ENCODE measurements at regions not wholly inside any gene's neighbourhood (a gene's known extent, or its start where the extent isn't known, plus 50 kb on each side); places are given as distances from the start of the nearest gene placed in this dataset.
"Not testable (repeated sequence)": the region's sequence is repeated elsewhere in the genome, so short reads cannot be mapped to it uniquely, and the experiment has no call there.

- not testable (repeated sequence) for DNase-seq
These were observed 676.4 kb upstream of the ZNF337 start for GRCh38 chr20:26373066-26373465.

GRCh38 chr20:26354511-26354910 is 657.9 kb upstream of the ZNF337 start:
- DNase-seq: no peak

- no peak for DNase-seq
These were observed 650.7 kb upstream of the ZNF337 start for GRCh38 chr20:26347396-26347795.

- not testable (repeated sequence) for DNase-seq
These were observed 643.9 kb upstream of the ZNF337 start for GRCh38 chr20:26340460-26341065.

GRCh38 chr20:26324177-26324576 is 627.5 kb upstream of the ZNF337 start:
- no peak for DNase-seq

GRCh38 chr20:26315054-26315453 is 618.4 kb upstream of the ZNF337 start:
- no peak for DNase-seq

- DNase-seq: not testable (repeated sequence)
These were observed 613.1 kb upstream of the ZNF337 start for GRCh38 chr20:26309720-26310119.

GRCh38 chr20:26308961-26309360 is 612.3 kb upstream of the ZNF337 start:
- DNase-seq: no peak

GRCh38 chr20:26295006-26295405 is 598.4 kb upstream of the ZNF337 start:
- no peak for DNase-seq

- not testable (repeated sequence) for DNase-seq
These were observed 591.9 kb upstream of the ZNF337 start for GRCh38 chr20:26288379-26289061.

- no peak for DNase-seq
These were observed 582.6 kb upstream of the ZNF337 start for GRCh38 chr20:26279238-26279637.

- DNase-seq: no peak
These were observed 580.7 kb upstream of the ZNF337 start for GRCh38 chr20:26277339-26277738.

GRCh38 chr20:26276554-26277210 is 580.0 kb upstream of the ZNF337 start:
- DNase-seq: no peak

GRCh38 chr20:26268762-26269161 is 572.1 kb upstream of the ZNF337 start:
- not testable (repeated sequence) for DNase-seq

GRCh38 chr20:26260925-26261324 is 564.3 kb upstream of the ZNF337 start:
- not testable (repeated sequence) for DNase-seq

- not testable (repeated sequence) for DNase-seq
These were observed 555.8 kb upstream of the ZNF337 start for GRCh38 chr20:26252311-26252975.

GRCh38 chr20:26251376-26251775 is 554.7 kb upstream of the ZNF337 start:
- not testable (repeated sequence) for DNase-seq

- not testable (repeated sequence) for DNase-seq
These were observed 553.8 kb upstream of the ZNF337 start for GRCh38 chr20:26250249-26251114.

- DNase-seq: no peak
These were observed 547.1 kb upstream of the ZNF337 start for GRCh38 chr20:26243731-26244130.

GRCh38 chr20:26220609-26221008 is 524.0 kb upstream of the ZNF337 start:
- DNase-seq: not testable (repeated sequence)

GRCh38 chr20:26219546-26219945 is 522.9 kb upstream of the ZNF337 start:
- DNase-seq: not testable (repeated sequence)

GRCh38 chr20:26218301-26218700 is 521.6 kb upstream of the ZNF337 start:
- DNase-seq: no peak

GRCh38 chr20:26216025-26216424 is 519.4 kb upstream of the ZNF337 start:
- DNase-seq: no peak
